Omental fat pad (tissue), 3 donors: ENCODE measurements at regions not wholly inside any gene's neighbourhood (a gene's known extent, or its start where the extent isn't known, plus 50 kb on each side); places are given as distances from the start of the nearest gene placed in this dataset.
A peak's percentile ranks its signal among the peaks of the same experiment; 100 is the strongest.

ENCODE experiments used
- ATAC-seq: fragments of 150-250 bp; one replicate; pipeline ENCODE4 v1.9.1; 2016; ENCODE audit warnings: mild to moderate bottlenecking, moderate library complexity; ENCODE audit not compliant: low FRiP score
- DNase-seq: peaks from one replicate; pipeline ENCODE4 v3.0.0-alpha.2; 2019; ENCODE audit warnings: low spot score
- CTCF ChIP-seq, 3 donors: fragments of 450-650 bp; IDR thresholded peaks; one replicate each; pipeline ENCODE4 v1.5.1; 2016 to 2017; ENCODE audit warnings: antibody characterized with exemption in 3 of 3, mild to moderate bottlenecking in 3 of 3, moderate library complexity in 2 of 3

DNA sequence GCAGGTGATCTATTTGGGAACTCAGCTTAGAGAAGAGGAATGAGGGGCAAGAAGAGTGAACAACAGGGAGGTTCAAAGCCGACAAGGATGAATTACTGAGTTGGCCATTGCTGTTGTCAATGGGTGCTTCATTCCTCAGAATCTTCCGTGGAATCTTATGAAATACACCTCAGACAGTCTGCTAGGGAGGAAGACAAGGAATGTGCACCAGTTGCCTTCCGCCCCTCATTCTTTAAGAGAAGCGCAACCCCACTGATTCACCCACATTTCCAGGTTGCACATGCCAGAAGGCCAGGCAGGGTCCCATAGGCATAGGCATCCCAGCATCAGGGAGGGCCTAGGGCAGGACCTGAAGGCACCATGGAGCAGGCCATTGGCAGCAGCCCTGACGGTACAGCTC lies 127.5 kb upstream of the TNFAIP3 start:
- no peak for TF ChIP-seq CTCF (IDR thresholded peaks at IDR 0.05)
- DNase-seq = no peak
- ATAC-seq = peak; percentile 59

- DNase-seq (no peak), ATAC-seq (no peak)
- no peak for TF ChIP-seq CTCF (IDR thresholded peaks at IDR 0.05)
Observed at GRCh38 chr6:137740091-137740755, 126.8 kb upstream of the TNFAIP3 start.

DNA sequence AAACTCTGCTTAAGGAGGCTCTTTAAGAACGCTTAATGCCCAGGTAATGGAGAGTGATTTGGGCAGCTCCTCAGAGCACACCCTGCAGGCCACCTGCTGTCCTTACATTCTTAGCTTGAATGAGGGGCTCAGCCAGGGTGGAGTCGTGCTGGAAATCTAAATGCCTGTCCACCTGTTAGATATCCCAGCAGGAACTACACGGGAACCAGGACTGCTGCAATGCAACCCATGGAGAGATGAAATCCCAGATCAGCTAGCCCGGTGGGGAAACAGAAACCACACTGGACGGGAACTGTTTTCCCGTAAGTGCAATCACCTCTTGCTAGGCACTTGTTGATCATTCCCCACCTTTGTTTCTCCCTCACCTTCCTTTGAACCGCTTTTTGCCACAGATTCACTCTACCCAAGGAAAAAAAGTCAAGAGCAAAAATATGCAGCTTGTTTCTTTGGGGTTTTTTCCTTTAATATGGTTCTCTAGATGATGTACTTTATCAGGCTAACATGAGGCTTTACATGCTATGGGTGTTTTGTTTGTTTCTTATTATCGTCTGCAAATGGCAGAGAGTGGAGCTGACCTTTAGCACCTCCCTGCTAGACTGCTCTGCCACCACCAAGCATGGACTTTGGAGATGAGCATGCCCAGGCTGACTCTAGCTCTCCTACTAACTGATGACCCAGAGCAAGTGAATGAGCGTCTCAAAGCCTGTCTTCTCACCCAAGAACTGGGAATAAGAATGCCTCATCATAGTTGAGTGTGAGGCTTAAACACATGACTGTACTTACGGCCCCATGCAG lies 125.9 kb upstream of the TNFAIP3 start:
- TF ChIP-seq CTCF (IDR thresholded peaks at IDR 0.05) = no peak
- DNase-seq (no peak), ATAC-seq (no peak)

DNA sequence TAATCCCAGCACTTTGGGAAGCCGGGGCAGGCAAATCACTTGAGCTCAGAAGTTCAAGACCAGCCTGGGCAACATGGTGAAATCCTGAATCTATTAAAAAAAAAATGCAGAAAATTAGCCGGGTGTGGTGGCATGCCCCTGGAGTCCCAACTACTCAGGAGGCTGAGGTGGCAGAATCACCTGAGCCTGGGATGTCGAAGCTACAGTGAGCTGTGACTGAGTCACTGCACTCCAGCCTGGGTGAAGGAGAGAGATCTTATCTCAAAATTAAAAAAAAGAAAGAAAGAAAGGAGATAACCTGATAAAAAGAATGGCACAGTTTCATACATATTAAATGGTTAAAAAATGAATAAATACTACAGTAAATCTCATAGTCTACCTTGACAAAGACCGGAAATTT lies 123.6 kb upstream of the TNFAIP3 start:
- no peak for TF ChIP-seq CTCF (IDR thresholded peaks at IDR 0.05)
- ATAC-seq (no peak), DNase-seq (no peak)

DNA sequence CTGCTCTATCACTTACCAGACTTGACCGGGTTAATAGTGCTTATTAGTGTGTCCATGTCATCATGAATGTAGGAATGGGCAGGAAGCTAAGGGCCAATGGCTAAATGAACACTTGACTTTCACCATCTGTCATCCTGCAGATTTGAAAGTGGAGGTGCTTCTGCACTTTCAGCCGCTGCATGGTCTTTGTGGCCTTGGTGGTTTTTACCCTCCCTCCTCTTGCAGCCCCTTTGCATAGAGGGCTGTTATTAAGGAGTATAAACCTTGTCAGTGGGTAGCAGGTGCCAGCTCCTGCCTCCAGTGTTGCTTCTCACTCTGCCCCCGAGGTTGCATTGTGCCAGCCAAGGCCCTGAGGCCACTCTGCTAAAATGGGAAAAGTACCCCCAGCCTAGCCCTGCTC lies 122.2 kb upstream of the TNFAIP3 start:
- no peak for DNase-seq
- TF ChIP-seq CTCF (IDR thresholded peaks at IDR 0.05) = no peak
- no peak for ATAC-seq

- ATAC-seq = no peak
- DNase-seq = no peak
- no peak for TF ChIP-seq CTCF (IDR thresholded peaks at IDR 0.05)
Observed at GRCh38 chr6:137745321-137745720, 121.7 kb upstream of the TNFAIP3 start.

- ATAC-seq (no peak), DNase-seq (no peak)
- no peak for TF ChIP-seq CTCF (IDR thresholded peaks at IDR 0.05)
Observed at GRCh38 chr6:137746264-137746663, 120.8 kb upstream of the TNFAIP3 start.
